Hepatocyte (in vitro differentiated cells): ENCODE measurements at regions not wholly inside any gene's neighbourhood (a gene's known extent, or its start where the extent isn't known, plus 50 kb on each side); places are given as distances from the start of the nearest gene placed in this dataset.

ENCODE experiments used
- CTCF ChIP-seq: fragments of 200-600 bp; sonication (generic); IDR thresholded peaks from 2 replicates; pipeline ENCODE4 v1.5.1; 2016; ENCODE audit warnings: antibody characterized with exemption, mild to moderate bottlenecking; ENCODE audit not compliant: poor library complexity
- EZH2 ChIP-seq: fragments of 200-600 bp; sonication (generic); IDR thresholded peaks from 2 replicates; pipeline ENCODE4 v1.6.1; 2016; ENCODE audit warnings: antibody characterized with exemption, mild to moderate bottlenecking, borderline replicate concordance

GRCh38 chrX:63929608-63930007 is 144.6 kb upstream of the ARHGEF9 start:
- TF ChIP-seq CTCF (no peak), EZH2 (no peak)
